HL-60/S4 (cell line): ENCODE measurements at regions not wholly inside any gene's neighbourhood (a gene's known extent, or its start where the extent isn't known, plus 50 kb on each side); places are given as distances from the start of the nearest gene placed in this dataset.

Experiments
- in situ Hi-C: fragments of 300-500 bp; cut with MboI; formaldehyde crosslinking; loops from 2 replicates; pipeline ENCODE4 v1.14.3; 2022; ENCODE audit warnings: low sequenced_read_pairs

DNA sequence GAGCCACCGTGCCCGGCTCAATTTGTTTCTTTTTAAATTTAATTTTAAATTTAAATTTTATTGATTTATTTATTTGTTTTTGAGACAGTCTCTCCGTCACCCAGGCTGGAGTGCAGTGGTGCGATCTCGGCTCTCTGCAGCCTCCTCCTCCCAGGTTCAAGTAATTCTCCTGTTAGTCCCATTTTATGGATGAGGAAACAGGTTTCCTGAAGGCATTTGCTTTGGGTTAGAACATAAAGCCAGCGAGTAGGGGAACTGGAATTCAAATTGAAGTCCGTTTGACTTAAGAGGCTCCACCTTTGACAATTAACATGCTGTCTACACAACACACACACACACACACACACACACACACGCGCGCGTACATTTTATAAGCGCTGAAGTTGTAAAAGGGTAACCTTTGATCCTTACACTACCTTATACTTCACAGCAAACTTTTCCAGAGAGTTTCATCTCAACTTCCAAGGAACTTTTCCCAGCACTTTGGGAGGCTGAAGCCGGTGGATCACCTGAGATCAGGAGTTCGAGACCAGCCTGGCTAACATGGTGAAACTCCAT, 232.0 kb downstream of the BCAS1 start:
- in situ Hi-C loops = no loop called here

DNA sequence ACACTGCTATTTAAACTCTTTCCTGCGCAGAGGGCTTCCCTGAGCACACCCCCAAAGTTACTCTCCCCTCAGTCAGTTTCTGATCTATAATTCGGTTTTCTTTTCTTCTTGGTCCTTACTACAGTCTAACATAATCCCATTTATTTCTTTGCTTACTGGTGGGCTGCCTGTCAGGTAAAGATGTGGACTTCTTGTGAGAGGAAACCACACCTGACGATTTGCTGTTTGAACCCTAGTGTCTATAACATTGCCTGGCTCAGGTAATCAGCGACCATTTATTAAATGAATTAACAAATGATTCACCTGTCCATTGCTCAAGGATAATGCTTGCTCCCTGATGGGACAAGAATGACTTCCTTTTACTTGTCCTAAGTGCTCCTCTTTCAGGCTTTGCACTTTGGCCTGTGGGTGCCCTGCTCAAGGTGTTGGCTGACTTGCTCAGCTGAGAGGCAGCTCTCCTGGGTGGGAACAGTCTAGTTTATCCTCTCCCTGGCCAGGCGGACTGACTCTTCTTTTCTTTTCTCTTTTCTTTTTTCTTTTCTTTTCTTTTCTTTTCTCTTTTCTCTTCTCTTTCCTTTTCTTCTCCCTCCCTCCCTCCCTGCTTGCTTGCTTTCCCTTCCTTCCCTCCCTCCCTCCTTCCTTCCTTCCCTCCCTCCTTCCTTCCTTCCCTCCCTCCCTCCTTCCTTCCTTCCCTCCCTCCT, 233.1 kb downstream of the BCAS1 start:
- in situ Hi-C loops = no loop called here

DNA sequence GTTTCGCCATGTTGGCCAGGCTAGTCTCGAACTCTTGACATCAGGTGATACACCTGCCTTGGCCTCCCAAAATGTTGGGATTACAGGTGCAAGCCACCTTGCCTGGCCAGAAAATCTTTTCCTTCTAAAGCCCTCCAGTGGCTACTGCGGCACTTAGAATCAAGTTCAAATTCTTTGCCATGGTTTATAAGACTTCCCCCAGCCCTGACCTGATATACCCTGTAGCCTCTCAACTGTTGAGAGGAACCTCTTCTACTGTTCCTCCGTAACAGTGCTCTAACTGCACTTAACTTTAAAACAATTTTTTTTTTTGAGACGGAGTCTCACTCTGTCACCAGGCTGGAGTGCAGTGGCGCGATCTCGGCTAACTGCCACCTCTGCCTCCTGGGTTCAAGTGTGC, 235.6 kb downstream of the BCAS1 start:
- in situ Hi-C loops = no loop called here

DNA sequence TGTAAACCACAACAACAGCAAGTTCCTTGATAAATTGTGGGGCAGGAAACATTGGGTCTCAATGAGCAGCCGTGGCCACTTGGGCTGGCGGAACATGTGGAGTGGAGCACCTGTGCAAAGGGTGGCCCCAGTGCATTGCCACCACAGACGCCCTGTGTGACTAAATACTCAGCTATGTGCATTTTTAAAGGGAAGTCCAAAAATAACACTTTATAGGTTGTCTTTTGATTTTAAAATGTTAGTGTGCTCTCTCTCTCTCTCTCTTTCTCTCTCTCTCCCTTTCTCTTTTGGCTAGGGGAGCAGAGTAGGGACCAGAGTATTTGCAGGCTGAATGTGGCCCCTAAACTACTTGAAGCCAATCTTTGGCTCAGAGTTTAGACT, 236.3 kb downstream of the BCAS1 start:
- in situ Hi-C loops = no loop called here

DNA sequence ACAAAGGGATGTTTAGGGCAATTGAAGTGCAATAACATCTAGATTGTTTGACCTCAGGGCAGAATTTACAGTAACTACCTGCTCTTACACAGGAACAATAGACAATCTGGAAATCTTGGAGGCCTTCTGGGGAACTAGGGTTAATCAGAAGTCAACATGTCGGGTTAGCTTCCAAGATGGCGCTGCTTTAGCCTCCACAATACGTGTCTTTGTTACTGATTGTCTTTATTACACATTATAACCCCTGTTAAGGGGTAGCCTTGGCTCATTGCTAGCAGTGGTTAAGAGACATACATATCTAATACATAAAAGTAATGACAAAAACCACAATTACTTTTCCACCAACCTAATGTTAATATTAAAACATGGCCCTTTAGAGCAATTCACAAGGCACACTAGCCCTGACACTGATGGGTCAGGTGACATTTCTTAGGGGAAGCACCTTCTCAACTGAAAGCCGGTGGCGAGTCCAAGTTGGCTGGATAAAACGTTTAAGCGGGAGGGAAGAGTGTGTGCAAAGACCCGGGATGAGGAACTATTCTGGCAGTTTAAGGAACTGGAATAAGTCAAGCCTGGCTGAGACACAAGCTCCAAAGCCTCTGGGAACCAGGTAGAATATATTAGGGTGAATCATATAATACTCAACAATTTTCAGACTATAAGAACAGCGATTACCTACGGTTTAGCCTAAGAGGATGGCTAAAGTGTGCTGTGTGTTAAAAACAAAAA, 236.9 kb downstream of the BCAS1 start:
- in situ Hi-C loops = no loop called here

DNA sequence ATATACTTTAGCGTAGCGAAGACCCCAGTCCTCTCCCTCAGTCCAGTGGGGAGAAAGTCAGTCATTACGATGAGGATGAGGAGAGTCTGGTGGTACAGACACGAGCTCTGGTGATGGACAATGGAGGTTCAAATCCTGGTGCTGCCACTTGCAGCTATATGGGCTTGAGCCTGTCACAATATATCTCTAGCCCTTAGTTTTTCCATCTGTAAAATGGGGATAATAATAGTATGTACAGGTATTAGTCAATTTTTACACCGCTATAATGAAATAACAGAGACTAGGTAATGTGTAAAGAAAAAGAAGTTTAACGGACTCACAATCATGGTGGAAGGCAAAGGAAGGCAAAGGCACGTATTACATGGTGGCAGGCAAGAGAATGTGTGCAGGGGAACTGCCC, 237.9 kb downstream of the BCAS1 start:
- in situ Hi-C loops = no loop called here

DNA sequence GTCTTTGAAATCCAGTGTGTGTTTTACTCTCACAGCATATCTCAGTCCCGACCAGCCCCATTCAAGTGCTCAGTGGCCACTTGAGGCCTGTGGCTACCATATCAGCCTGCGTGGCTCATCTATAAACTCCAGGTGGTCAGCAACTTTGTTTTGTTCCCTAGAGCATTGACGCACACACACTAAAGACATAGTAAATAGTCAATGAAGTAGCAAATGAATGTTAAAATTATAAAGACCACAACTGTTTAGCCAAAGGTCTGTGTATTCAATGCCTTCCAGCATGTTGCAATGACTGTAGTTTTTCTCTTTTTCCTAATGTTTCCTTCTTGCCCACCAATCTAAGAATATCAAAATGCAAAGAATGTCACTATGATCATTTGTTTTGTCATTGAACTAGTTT, 238.2 kb upstream of the ZNF217 start:
- in situ Hi-C loops = no loop called here

DNA sequence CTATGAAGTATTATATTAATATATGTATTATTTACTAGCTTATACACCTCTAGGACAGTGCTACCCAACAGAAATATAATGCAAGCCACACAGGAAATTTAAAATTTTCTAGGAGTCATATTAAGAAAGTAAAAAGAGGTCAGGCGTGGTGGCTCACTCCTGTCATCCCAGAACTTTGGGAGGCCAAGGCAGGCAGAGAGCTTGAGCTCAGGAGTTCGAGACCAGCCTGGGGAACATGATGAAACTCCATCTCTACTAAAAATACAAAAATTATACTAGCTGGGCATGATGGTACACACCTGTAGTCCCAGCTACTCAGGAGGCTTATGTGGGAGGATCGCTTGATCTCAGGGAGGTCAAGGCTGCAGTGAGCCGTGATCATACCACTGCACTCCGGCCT, 237.6 kb upstream of the ZNF217 start:
- in situ Hi-C loops = no loop called here

DNA sequence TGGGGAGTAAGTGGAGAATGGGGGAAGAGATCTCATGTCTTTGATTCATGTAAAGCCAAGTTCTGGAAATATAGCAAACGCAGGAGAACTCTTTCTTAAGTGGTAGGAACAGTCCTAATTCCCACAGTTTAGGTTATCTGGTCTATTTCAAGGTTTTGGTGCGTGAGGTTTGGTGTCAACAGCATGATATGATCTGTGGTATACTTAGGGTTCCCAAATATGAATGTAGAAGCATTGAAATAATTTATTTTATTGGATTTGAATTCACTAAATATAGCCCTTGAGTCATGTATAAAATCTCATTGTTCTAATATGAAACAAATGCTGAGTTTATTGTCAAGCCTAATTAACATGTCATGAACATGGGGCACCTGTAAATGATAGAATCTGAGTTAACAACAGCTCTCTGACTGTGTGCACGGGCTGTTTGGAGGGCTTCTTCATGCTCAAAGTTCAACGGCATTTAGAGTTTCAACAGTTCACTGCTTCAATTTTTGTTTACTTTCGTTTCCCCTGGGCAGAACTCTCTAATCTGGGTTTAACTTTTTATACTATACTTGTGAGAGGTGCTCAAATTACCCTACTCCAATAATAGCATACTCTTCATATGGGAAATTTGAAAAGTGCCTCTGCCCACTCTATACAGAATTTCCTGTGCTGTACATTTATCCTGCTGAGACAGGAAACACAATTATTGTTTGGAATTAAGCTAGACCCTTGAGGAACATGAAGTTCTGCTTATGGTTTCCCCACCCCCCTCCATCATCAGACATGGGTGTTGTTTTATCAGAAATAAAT, 236.3 kb upstream of the ZNF217 start:
- in situ Hi-C loops = no loop called here

DNA sequence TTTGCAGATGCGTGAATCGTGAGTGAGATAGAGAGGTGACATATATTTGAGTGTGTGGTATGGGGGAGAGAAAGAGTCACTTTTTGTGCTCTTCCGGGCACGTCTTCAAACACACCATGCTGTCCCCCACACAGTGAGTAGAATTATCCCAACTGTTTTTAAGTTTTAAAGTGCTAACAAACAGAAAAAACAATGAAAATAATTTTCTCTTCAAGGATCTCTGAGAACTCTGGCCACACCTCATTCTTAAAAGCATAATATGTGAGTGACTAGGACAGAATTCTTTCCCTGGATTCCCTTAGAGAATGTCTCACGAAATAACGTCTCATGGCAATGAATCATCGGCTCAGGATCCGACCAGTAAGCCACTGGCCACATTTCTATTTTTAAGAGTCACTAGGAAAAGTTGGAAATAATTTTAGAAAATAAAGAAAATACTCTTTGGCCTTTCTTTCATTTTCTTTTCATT, 235.7 kb upstream of the ZNF217 start:
- in situ Hi-C loops = no loop called here

DNA sequence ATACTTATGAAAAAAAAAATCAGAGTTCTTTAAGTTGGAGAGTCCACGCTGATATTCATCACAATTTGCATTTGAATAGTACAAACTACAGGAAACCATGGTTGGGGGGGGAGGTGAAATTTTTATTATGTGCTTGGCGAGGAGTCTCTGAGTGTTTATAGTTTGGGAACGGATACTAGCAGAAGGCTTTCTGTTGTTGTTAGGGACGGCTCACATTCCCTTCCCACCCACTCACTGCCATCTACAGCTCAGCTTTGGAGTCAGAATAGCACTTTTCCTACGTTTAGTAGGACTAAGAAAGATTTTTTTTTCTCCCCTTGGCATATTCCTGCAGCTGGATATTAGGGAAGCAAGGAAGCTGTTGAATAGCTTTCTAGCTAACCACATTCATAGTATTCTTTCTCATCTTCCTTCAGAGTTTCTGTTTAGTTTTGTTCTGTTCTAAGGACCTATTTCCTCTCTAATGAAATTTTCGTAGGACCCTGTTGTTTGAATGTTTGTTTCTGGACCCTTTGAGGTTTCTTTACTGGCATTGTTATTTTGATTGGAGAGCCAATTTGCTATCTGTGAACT, 235.1 kb upstream of the ZNF217 start:
- in situ Hi-C loops = no loop called here

DNA sequence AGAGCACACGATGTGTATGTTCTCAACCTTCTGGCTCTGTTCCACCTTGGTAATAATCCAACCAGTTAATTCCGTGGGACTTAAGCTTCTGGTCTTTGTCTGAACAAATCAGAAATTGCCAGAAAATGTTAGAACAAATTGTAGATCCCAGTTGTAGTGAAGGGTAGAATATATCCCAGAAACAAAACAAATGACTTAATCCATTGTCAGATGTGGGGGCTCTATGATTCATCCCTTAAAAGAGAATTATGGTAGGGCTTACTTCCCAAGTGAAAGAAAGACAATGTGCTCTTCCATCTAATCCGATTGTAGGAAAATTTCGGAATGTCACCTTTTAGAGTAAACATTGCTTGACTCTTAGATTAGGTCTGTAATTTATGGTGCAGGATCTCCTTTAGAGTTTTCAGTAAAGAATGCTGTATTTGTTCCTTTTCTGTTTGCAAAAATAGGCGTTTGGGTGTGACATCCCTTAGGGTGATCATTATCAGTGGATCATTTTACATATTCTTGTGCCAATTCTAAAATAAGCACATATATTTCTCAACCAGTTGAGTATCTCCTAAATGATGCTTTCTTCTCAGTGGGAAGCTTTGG, 234.5 kb upstream of the ZNF217 start:
- in situ Hi-C loops = no loop called here

DNA sequence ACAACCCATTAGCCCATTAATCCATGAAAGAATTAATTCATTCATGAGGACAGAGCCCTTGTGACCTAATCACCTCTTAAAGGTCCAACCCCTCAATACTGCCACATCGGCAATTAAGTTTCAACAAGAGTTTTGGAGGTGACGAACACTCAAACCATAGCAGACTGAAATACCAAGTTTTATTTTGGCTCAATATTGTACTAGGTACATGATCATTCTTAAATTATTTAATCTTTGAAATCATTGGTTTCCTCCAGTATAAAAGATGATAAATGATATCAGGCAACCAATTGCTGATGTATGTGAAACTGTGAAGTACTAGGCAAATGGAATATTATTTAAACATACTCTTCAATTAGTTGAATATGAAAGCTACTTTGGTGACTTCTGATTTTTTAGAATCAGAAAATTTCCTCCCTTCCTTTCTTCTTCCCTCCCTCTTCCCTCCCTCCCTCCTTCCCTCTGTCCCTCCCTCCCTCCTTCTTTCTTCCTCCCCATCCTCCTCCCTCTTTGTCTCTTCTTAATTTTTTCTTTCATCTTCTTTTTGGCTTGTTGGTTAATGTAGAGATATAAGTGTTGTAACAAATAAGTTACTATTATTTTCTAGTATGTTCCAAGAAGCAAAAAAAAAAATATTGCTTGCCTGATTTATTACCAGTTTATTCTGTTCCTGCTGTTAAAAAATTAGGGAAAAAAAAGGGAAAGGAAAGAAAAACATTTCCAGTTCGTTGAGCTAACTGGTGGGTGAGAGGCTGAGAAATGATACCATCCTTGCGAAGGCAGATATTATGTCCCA, 233.9 kb upstream of the ZNF217 start:
- in situ Hi-C loops = no loop called here

DNA sequence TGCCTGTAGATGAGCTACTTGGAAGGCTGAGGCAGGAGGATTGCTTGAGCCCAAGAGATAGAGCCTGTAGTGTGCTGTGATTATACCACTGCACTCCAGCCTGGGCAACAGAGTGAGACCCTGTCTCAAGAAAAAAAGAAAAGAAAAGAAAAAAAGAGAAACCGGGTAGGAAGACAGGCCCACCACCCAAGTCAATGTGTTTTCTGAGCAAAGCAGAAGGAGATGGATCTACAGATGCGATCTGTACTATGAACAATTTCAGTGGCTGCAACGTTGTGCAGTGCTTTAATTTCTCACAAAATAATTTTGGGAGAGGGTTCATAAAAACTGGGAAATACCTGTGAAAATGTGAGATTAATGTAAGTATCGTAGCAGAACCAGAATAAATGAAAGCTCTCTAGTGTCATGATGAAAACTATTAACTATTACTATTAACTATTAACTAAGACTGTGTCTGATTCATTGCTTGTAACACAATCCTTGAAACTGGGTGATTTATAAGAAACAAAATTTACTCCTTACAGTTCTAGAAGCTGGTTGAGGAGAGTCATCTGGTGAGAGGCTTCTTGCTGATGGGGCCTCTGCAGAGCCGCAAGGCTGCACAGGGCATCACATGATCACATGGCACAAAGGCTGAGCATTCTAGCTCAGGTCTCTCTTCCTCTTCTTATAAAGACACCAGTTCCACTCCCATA, 233.1 kb upstream of the ZNF217 start:
- in situ Hi-C loops = no loop called here

DNA sequence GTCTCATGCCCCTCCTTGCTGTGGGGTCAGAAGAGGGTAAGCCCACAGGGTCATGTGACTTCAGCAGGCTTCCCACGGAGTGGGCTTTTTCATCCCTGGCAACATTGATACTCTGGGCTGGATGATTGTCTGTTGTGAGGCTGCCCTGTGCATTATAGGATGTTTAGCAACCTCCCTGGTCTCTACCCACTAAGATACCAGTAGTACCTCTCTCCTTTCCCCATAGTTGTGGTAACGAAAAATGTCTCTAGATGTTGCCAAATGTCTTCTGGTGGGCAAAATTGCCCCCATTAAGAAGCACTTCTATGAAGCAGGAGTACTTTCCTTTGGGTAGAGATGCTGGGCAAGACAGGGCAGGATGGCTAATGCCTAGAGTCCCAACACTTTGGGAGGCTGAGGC, 232.5 kb upstream of the ZNF217 start:
- in situ Hi-C loops = no loop called here

DNA sequence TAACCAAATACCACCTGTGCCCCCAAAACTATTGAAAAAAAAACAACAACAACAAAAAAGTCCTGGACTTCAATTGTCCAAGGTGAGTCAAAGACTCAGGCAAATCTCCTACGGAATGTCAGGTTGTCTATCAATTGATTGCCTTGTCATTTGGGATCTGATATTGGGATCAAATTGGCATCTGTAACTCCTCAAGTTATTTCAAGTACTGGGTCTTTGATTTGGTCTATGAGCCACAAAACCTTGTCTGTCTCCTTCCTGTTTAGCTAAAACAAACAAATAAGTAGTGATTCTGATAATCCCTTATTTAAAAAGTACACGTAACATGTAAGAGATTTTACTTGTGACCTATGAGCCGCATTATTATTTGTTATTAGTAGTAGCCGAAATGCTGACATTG, 231.6 kb upstream of the ZNF217 start:
- in situ Hi-C loops = no loop called here

DNA sequence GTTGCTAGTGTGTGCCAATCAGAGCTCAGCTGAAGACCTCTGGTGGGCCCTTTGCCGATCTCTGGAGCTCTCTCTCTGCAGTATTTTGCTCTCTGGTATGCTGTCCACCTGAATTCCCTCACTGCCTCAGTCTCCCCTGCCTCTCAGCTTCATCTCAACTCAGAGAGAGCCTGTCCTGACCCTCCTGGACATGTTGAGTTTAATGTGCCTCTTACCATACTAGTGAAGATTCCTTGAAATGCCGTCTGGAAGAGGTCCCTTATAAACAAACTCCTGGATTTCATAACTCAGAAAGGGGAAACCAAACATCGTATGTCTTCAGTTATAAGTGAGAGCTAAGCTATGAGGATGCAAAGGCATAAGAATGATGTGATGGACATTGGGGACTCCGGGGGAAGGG, 231.1 kb upstream of the ZNF217 start:
- in situ Hi-C loops = no loop called here

DNA sequence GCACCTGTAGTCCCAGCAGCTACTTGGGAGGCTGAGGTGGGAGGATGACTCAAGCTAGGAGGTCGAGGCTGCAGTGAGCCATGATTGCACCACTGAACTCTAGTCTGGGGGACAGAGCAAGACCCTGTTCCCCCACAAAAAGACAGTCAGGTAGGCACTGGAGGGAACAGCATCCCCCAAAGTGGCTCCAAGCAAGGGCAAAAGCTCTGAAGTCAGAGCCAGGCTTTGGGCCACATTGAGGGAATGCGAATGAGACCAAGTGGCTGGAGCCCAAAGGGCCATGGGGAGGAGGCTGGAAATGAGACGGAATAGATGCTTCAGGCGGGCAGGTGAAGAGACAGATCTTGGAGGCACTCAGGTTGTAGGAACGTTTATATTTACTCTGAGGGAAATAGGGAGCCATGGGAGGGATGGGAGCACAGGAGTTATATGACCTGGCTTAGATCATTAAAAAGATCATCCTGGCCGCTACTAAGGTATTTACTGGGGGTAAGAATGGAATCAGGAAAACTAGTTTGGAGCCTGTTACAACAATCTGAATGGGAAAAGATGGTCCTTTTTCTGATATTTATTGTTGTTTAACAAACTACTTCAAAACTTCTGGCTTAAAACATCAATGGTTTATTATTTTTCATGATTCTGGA, 229.6 kb upstream of the ZNF217 start:
- in situ Hi-C loops = no loop called here

DNA sequence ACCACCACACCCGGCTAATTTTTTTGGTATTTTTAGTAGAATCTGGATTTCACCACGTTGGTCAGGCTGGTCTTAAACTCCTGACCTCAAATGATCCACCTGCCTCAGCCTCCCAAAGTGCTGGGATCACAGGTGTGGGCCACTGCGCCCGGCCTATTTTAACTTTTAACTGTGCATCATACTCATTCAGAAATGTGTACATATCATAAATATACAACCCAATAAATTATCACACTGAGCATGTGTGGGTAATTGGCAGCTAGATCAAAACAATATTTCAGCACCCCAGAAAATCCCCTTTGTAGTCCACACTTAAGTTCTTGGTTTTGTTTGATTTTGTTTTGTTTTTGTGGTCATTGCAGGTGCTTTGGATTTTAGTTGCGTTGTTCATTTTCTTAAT, 228.9 kb upstream of the ZNF217 start:
- in situ Hi-C loops = no loop called here
